GM21717 (cell line): ENCODE measurements at regions not wholly inside any gene's neighbourhood (a gene's known extent, or its start where the extent isn't known, plus 50 kb on each side); places are given as distances from the start of the nearest gene placed in this dataset.

Source experiments
- ATAC-seq: cut with Tn5 transposase; IDR thresholded peaks from one replicate; pipeline ENCODE4 v1.9.1; 2021; ENCODE audit warnings: mild to moderate bottlenecking, moderate library complexity; ENCODE audit not compliant: unreplicated experiment

DNA sequence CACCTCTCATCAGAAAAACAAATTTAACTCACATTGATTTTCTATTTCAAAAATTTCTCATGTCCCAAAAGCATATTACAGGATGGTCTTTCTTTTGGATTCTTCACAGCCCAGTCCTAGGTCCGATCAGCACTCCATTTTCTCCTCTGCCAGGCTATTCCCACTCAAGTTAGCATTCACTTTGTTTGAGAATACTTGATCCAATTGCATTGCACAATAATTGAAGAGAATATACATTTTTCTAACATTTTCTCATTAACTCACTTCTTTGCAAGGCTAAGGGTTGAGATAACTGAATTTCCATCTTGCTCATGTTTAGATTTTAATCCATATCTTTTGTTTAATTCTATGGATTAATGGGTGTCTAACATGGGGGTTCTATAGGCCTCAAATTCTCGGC, 716.1 kb downstream of the QKI start:
- ATAC-seq = no peak

- ATAC-seq = no peak
Observed at GRCh38 chr6:164130151-164130550, 715.6 kb downstream of the QKI start.

DNA sequence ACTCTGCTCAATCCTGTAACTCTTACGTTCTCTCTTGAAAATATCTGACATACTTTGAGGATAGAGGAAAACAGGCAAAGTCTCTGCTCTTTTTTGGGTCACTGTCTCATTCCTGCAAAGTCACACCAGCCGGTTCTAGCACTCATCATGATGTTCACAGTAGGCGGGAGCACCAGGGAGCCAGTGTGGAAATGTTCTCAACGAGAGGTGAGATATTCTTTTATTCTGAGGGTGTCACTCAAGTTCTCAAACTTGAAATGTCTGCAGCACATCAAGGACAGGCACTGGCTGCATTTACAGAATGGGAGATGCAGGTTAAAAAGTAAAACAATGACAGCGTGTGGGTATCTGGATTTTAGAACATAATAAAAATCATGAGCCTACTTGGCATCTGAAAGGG, 714.7 kb downstream of the QKI start:
- no peak for ATAC-seq

DNA sequence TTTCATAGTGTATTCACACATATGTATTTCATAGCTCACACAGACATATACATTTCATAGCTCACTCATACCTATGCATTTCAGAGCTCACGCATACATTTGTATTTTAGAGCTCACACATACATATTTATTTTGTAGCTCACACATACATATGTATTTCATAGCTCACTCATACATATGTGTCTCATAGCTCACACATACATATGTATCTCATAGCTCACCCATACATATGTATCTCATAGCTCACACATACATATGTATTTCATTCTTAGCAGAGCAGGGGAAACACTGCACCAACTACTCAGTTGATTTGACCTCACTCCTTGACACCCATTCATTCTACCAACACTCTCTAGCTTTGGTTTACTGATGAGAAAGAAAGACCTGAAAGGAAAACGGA, 713.6 kb downstream of the QKI start:
- no peak for ATAC-seq

GRCh38 chr6:164124986-164125385, 710.5 kb downstream of the QKI start:
- no peak for ATAC-seq

GRCh38 chr6:164124473-164124872, 710.0 kb downstream of the QKI start:
- ATAC-seq = no peak

- no peak for ATAC-seq
Observed at GRCh38 chr6:164122109-164122508, 707.6 kb downstream of the QKI start.

DNA sequence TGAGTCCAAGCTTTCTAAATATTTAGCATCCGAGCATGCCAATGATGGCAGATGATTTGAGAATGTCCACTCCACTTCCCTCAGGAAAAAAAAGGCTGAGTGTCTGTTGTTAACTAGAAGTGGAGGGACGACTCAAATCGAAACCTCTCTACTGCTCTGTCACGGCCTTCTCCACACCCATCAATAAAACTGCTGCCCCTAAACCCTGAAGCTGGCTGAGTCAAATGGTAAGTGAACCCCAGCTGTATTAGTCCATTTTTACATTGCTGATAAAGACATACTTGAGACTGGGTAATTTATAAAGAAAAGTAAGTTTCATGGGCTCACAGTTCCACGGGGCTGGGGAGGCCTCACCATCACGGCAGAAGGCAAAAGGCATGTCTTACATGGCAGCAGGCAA, 707.0 kb downstream of the QKI start:
- no peak for ATAC-seq

DNA sequence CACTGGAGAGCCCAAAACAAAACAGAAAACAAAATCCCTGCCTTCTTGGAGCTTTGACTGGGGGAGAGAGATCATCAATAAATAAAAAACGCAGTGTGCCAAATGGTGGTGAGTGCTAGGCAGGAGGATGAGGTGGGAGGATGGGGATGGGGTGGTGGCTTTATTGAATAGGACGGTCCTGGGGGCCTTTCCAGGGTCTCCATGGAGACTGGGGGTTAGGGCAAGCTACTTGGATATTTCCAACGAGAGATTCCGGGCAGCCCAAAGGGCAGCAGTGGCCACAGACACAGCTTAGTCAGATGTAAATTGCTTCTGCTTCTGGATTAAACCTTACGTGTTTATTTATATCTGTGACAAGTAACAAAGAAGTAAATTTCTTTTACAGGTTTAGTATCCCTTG, 700.1 kb downstream of the QKI start:
- ATAC-seq = no peak

DNA sequence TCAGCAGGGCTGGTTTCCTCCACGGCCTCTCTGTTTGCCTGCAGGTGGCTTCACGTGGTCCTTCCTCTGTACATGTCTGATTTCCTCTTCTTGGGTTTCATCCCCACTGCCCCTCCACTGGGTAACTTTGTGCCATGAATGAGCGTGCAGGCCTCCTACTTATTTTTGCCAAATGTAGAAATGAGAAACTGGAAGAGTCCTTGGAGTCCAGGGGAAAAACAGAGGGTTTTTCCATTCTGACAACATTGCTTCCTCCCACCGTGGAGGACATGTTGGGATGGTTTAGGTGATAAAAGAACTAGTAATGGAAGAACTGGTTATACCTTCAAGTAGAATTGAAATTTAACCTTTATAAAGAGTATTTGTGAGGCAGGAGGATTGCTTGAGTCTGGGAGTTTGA, 699.5 kb downstream of the QKI start:
- ATAC-seq = no peak

DNA sequence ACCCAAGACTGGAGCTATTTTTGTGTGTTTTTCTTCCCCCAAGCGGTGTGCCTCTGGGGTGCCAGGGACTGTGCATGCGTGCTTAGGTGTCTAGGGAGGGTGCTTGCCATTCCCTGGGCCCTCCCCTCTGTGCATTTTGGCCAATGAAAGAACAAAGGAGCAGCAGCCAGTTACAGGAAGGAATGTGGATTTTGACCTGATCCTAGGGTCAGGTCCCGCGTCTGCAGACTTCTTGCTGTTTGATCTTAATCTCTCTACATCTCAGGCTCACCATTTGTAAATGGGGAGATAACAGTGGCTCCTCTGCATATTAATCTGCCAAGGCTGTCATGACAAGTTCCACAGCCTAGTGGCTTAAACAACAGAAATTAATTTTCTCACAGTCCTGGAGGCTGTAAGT, 699.1 kb downstream of the QKI start:
- no peak for ATAC-seq

DNA sequence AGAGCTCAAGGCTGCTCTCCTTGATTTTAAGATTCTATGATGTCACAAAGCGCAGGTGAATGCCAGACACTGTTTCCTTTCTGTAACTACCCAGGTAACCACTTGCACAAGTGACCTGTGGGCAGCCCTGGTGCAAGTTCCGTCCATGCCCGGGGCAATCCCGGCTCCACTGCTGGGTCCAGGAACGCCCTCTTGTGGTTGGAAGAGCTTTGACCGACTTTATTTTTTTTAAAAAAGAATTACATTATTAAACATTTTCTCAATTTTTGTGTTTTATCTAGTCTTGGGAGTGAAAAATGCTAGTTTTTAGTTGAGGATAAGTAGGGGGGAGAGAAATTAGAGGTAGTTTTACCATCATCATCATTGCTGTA, 695.2 kb downstream of the QKI start:
- ATAC-seq = no peak

GRCh38 chr6:164108869-164109769, 694.6 kb downstream of the QKI start:
- no peak for ATAC-seq

- ATAC-seq = no peak
Observed at GRCh38 chr6:164108092-164108491, 693.6 kb downstream of the QKI start.

DNA sequence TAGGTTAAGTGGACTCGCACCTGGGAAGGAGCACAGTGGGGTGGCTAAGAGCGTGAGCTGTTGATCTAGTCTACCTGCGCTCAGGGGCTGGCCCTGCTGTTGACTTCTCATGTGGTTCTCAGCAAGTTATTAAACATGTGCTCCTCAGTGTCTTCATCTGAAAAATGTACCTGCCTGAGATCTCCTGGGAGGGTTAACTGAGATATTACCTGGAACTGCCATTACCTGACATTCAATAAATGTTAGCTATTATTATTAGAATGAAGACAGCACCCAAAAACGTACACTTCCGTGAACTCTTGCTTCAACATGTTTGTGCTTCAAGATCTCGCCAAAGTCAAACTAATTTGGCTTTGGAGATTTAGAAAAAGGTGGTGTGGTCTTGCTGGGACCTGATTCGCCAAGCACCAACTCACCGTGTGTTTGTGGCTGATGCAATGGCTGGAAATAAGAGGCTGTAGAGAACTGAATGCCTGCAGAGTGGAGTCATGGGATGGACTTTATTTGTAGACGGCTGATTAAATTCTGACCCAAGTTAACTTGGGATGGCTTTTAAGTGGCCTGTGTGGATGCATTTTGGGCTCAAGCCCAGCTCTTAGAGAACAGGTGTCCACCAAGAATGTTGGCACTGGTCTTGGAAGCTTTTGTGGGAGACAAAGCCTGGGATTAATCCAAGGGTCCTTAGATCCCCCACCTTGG, 692.9 kb downstream of the QKI start:
- no peak for ATAC-seq

GRCh38 chr6:164106345-164106769, 691.8 kb downstream of the QKI start:
- ATAC-seq = no peak

GRCh38 chr6:164105705-164106104, 691.2 kb downstream of the QKI start:
- ATAC-seq = no peak

- ATAC-seq = no peak
Observed at GRCh38 chr6:164104432-164104831, 689.9 kb downstream of the QKI start.

DNA sequence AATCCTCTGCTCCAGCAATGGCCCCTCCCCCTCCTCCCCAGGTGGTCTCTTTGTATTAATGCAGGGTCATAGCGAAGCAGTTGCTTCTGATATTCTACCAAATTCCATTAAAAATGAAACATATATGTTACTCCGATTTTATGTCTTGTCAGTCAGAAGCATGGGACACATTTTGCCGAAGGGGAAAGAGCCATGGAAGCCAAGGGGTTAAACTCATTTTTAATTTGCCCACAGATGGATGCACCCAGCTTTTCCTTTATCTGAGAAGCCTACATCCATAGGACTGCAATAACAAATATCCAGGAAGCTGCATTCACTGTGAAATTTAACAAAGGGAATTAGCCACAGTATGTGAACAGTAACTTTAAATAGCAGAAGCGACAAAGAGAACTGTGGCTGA, 688.2 kb downstream of the QKI start:
- ATAC-seq = no peak

DNA sequence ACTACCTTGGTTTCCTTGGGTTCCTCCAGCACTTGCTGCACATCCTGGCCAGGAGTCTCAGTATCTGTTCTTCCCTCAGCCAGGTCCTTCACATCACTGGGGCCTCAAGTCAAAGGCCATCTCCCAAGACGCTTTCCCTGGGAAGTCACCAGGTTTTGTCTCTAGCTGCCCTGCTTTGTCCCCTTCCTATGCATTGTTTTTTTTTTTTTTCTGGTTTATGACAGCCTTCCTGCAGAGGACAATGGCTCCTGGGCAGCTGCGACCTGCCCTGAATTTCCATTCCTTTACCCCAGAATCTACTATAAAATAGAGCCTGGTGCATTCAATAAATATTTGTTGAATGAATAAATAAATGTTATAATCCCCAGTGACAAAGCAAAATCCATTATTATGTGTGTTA, 687.3 kb downstream of the QKI start:
- no peak for ATAC-seq

GRCh38 chr6:164099269-164099865, 684.8 kb downstream of the QKI start:
- ATAC-seq = no peak

GRCh38 chr6:164098857-164099267, 684.3 kb downstream of the QKI start:
- no peak for ATAC-seq
